ENCODE measurements at regions not wholly inside any gene's neighbourhood (a gene's known extent, or its start where the extent isn't known, plus 50 kb on each side); places are given as distances from the start of the nearest gene placed in this dataset.
"Not testable (repeated sequence)": the region's sequence is repeated elsewhere in the genome, so short reads cannot be mapped to it uniquely, and the experiment has no call there.

DNA sequence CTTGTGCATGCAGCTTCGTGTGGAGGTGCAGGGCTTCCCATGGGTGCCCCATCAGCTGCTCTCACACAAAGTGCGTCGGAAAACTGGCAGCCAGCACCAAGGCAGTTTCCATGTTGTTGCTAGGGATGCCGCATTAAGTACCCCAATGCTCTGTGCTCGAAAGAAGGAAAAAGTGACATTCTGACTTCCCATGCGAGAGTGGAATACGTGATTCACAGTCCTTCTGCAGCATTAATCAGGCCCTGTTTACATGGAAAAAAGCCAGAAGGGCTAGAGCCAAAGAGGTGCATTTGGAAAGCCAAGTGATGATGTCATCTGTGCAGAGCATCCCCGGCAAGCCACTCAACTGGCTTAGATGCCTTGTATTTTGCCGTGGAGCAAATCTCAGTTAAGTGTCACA lies 258.3 kb downstream of the GATA3 start:
- TF ChIP-seq, protein P1, sequence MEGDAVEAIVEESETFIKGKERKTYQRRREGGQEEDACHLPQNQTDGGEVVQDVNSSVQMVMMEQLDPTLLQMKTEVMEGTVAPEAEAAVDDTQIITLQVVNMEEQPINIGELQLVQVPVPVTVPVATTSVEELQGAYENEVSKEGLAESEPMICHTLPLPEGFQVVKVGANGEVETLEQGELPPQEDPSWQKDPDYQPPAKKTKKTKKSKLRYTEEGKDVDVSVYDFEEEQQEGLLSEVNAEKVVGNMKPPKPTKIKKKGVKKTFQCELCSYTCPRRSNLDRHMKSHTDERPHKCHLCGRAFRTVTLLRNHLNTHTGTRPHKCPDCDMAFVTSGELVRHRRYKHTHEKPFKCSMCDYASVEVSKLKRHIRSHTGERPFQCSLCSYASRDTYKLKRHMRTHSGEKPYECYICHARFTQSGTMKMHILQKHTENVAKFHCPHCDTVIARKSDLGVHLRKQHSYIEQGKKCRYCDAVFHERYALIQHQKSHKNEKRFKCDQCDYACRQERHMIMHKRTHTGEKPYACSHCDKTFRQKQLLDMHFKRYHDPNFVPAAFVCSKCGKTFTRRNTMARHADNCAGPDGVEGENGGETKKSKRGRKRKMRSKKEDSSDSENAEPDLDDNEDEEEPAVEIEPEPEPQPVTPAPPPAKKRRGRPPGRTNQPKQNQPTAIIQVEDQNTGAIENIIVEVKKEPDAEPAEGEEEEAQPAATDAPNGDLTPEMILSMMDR (IDR thresholded peaks at IDR 0.05; ENCODE audit: borderline replicate concordance, control extremely low read depth, extremely low read depth, insufficient read depth, missing control alignments) = no peak
- in situ Hi-C loops (cut with MboI; ENCODE audit: low sequenced_read_pairs, unreplicated experiment) = no loop called here
- DNase-seq (ENCODE audit: low spot score) = no peak

DNA sequence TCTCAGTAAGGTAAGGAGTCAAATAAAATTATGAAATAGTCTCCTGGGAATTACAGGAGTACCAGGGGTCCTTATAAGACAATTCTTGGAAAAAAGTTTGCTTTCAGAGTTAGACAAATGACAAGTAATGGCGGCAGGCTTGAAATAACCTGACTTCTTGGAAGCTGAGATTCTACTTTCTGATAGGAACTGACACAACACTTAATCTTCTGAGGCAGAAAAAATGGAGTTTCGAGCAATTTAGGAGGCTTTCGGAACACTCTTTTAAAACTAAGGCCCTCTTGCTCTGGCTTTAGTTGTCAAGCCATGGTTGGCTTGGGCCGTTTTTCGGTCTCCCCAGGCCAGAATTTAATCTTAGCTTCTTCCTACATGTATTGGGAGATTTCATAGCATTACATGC lies 260.0 kb downstream of the GATA3 start:
- DNase-seq (ENCODE audit: low spot score) = no peak
- TF ChIP-seq, protein P1 (IDR thresholded peaks at IDR 0.05; ENCODE audit: borderline replicate concordance, control extremely low read depth, extremely low read depth, insufficient read depth, missing control alignments) = no peak
- in situ Hi-C loops (cut with MboI; ENCODE audit: low sequenced_read_pairs, unreplicated experiment) = no loop called here

DNA sequence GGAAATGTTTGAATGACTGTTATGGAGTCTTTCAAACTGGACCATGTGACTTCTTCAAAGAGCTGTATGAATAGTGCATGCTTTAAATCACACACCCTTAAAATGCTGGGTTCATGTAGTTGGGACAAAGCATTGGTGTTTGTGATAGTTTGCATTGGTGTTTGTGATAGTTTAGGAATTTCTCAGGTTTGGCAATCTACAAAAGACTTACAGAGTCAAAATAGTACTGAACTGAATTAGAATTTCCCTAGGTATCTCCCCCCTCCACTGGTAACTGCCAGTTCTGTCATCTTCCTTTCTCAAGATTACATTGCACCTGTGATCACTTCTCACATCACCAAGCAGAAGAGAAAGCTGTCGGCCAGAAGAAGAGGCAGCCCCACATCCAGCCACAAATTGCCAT lies 261.1 kb downstream of the GATA3 start:
- DNase-seq (ENCODE audit: low spot score) = no peak
- in situ Hi-C loops (cut with MboI; ENCODE audit: low sequenced_read_pairs, unreplicated experiment) = no loop called here
- TF ChIP-seq, protein P1 (IDR thresholded peaks at IDR 0.05; ENCODE audit: borderline replicate concordance, control extremely low read depth, extremely low read depth, insufficient read depth, missing control alignments) = no peak

DNA sequence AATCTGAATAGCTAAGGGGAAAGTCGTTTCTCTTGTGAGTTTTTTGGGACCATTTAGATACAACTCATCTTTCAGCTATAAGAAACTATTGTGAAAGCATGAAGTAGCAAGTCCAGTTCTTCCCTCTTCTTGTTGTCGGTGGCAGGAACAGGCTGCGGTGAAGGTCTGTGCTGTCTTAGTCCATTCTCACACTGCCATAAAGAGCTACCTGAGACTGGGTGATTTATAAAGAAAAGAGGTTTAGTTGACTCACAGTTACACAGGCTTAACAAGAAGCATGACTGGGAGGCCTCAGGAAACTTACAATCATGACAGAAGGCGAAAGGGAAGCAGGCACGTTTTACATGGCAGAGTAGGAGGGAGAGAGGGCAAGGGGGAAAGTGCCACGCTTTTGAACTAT lies 261.8 kb downstream of the GATA3 start:
- DNase-seq (ENCODE audit: low spot score) = no peak
- TF ChIP-seq, protein P1 (IDR thresholded peaks at IDR 0.05; ENCODE audit: borderline replicate concordance, control extremely low read depth, extremely low read depth, insufficient read depth, missing control alignments) = no peak
- in situ Hi-C loops (cut with MboI; ENCODE audit: low sequenced_read_pairs, unreplicated experiment) = no loop called here

DNA sequence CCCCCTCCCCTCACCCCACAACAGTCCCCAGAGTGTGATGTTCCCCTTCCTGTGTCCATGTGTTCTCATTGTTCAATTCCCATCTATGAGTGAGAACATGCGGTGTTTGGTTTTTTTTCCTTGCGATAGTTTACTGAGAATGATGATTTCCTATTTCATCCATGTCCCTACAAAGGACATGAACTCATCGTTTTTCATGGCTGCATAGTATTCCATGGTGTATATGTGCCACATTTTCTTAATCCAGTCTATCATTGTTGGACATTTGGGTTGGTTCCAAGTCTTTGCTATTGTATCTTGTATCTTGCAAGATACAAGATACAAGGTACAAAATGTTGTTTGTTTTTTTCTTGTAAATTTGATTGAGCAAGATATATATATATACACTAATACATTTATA lies 263.9 kb downstream of the GATA3 start:
- in situ Hi-C loops (cut with MboI; ENCODE audit: low sequenced_read_pairs, unreplicated experiment); DNase-seq (ENCODE audit: low spot score): not testable (repeated sequence)

DNA sequence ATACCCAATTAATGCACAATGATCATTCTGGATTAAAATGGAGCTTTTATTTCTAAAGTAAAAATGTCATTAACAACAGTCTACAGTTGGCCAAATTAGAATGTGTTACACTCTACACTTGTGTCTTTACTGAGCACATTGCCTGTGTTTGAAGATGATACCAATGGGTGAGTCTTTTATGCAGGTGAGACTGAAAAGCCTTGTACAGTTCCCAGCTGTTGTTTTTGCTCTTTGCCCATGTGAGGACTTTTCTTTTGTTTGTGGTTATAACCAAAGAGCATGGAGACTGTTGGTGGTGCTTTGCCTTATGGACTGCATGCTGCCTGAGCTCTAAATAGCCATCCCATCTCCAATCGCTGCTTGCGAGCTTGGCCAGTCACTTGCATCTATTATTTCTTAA lies 264.5 kb downstream of the GATA3 start:
- TF ChIP-seq, protein P1 (IDR thresholded peaks at IDR 0.05; ENCODE audit: borderline replicate concordance, control extremely low read depth, extremely low read depth, insufficient read depth, missing control alignments) = no peak
- in situ Hi-C loops (cut with MboI; ENCODE audit: low sequenced_read_pairs, unreplicated experiment) = no loop called here
- no peak for DNase-seq (ENCODE audit: low spot score)

DNA sequence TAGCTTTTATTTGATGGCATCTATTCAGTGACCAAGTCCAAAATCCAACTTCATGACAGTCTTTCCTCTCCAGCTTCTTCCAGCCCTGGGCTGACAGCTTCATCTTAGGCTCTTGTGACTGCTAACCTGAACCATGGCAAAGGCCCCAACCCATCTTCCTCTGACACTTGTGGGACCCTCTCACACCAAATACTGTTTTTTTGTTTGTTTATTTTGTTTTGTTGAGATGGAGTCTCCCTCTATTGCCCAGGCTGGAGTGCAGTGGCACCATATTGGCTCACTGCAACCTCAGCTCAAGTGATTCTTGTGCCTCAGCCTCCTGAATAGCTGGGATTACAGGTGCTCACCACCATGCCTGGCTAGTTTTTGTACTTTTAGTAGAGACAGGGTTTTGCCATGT lies 265.2 kb downstream of the GATA3 start:
- in situ Hi-C loops (cut with MboI; ENCODE audit: low sequenced_read_pairs, unreplicated experiment) = no loop called here
- no peak for DNase-seq (ENCODE audit: low spot score)
- TF ChIP-seq, protein P1 (IDR thresholded peaks at IDR 0.05; ENCODE audit: borderline replicate concordance, control extremely low read depth, extremely low read depth, insufficient read depth, missing control alignments) = no peak
